ENCODE measurements at regions not wholly inside any gene's neighbourhood (a gene's known extent, or its start where the extent isn't known, plus 50 kb on each side); places are given as distances from the start of the nearest gene placed in this dataset.

- no peak overlapping the region for H3K4me3 ChIP-seq (ENCODE audit: low read length)
- no peak overlapping the region for H3K9ac ChIP-seq (ENCODE audit: low read length)
- no peaks in the 10 kb centered on the region for H3K36me3 ChIP-seq (ENCODE audit: control insufficient read depth, insufficient read depth, low read length)
- H3K4me1 ChIP-seq (ENCODE audit: control insufficient read depth, insufficient read depth, low read length): no peaks in the 10 kb centered on the region
- no peak overlapping the region for H3K27ac ChIP-seq (ENCODE audit: low read depth, low read length)
- peaks cover 2% of the 10 kb centered on the region for H3K27me3 ChIP-seq (ENCODE audit: control insufficient read depth, insufficient read depth, low read length)
Measured at GRCh38 chr11:134754521-134755198, 342.6 kb upstream of the B3GAT1 start.

- Histone ChIP-seq H3K27ac (ENCODE audit: low read depth, low read length) (no peak overlapping the region), H3K36me3 (ENCODE audit: control insufficient read depth, insufficient read depth, low read length) (no peaks in the 10 kb centered on the region), H3K9ac (ENCODE audit: low read length) (no peak overlapping the region), H3K4me3 (ENCODE audit: low read length) (no peak overlapping the region), H3K27me3 (ENCODE audit: control insufficient read depth, insufficient read depth, low read length) (peaks cover 2% of the 10 kb centered on the region), H3K4me1 (ENCODE audit: control insufficient read depth, insufficient read depth, low read length) (no peaks in the 10 kb centered on the region)
Measured at GRCh38 chr11:134753771-134754520, 341.9 kb upstream of the B3GAT1 start.

GRCh38 chr11:134752964-134753770 lies 341.1 kb upstream of the B3GAT1 start:
- H3K36me3 ChIP-seq (ENCODE audit: control insufficient read depth, insufficient read depth, low read length): no peaks in the 10 kb centered on the region
- H3K27me3 ChIP-seq (ENCODE audit: control insufficient read depth, insufficient read depth, low read length): peaks cover 2% of the 10 kb centered on the region
- H3K9ac ChIP-seq (ENCODE audit: low read length): no peak overlapping the region

GRCh38 chr11:134752526-134752925 lies 340.5 kb upstream of the B3GAT1 start:
- no peaks in the 10 kb centered on the region for H3K36me3 ChIP-seq (ENCODE audit: control insufficient read depth, insufficient read depth, low read length)
- H3K27ac ChIP-seq (ENCODE audit: low read depth, low read length): no peak overlapping the region
- no peak overlapping the region for H3K4me3 ChIP-seq (ENCODE audit: low read length)
- peaks cover 2% of the 10 kb centered on the region for H3K27me3 ChIP-seq (ENCODE audit: control insufficient read depth, insufficient read depth, low read length)
- no peaks in the 10 kb centered on the region for H3K4me1 ChIP-seq (ENCODE audit: control insufficient read depth, insufficient read depth, low read length)
- H3K9ac ChIP-seq (ENCODE audit: low read length): no peak overlapping the region

More at GRCh38 chr11:134752964-134753770, 341.1 kb upstream of the B3GAT1 start:
- Histone ChIP-seq H3K4me1 (ENCODE audit: control insufficient read depth, insufficient read depth, low read length) (no peaks in the 10 kb centered on the region), H3K4me3 (ENCODE audit: low read length) (no peak overlapping the region), H3K27ac (ENCODE audit: low read depth, low read length) (no peak overlapping the region)

- H3K4me1 ChIP-seq (ENCODE audit: control insufficient read depth, insufficient read depth, low read length): no peaks in the 10 kb centered on the region
- H3K27me3 ChIP-seq (ENCODE audit: control insufficient read depth, insufficient read depth, low read length): peaks cover 2% of the 10 kb centered on the region
- H3K36me3 ChIP-seq (ENCODE audit: control insufficient read depth, insufficient read depth, low read length): no peaks in the 10 kb centered on the region
- H3K4me3 ChIP-seq (ENCODE audit: low read length): no peak overlapping the region
- H3K27ac ChIP-seq (ENCODE audit: low read depth, low read length): no peak overlapping the region
- no peak overlapping the region for H3K9ac ChIP-seq (ENCODE audit: low read length)
Measured at GRCh38 chr11:134751766-134752165, 339.7 kb upstream of the B3GAT1 start.

DNA sequence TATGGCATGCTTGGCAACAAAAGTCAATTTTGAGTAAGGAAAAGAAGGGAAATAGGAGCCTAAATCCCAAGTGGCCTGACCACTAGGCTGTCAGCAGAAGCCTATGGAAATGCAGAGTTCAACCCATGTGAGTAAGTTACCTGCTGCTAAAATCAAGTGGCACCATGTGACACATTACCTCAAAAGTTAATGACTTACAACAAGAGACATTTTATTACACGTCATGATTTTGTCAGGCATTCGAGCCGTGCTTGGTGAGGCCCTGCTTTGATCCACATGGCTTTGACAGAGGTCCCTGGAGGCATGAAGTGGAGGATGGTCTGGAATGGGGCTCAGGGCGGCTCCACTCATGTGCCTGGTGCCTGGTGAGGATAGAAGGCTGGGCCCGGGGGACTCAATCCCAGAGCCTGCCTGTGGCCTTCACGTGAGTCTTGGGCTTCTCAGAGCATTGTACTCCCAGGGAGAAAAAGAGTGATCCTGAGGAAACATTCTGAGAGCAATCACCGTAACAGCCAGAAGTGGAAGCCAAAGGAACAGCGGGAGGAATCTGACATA lies 339.1 kb upstream of the B3GAT1 start:
- H3K4me3 ChIP-seq (ENCODE audit: low read length): no peak overlapping the region
- no peak overlapping the region for H3K27ac ChIP-seq (ENCODE audit: low read depth, low read length)
- H3K4me1 ChIP-seq (ENCODE audit: control insufficient read depth, insufficient read depth, low read length): no peaks in the 10 kb centered on the region
- H3K9ac ChIP-seq (ENCODE audit: low read length): no peak overlapping the region
- no peaks in the 10 kb centered on the region for H3K36me3 ChIP-seq (ENCODE audit: control insufficient read depth, insufficient read depth, low read length)
- peaks cover 2% of the 10 kb centered on the region for H3K27me3 ChIP-seq (ENCODE audit: control insufficient read depth, insufficient read depth, low read length)

DNA sequence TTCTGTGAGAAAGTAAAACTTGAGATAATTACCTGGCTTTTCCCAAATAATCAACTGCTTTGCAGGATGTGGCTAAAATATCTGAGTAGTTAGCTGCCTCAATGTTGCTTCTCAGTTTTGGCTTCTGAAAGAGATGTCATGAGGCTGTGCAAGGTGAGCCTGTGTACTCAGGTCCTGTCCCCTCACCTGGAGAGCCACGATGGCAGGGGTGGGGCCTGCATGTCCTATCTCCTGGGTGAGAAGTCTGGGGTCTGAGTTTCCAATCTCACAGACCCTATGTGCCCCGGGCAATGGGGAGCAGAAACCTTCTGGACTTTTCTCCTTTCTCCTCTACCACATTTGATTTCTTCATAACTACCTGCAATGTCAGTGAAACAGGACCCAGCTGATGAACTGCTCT lies 338.6 kb upstream of the B3GAT1 start:
- no peaks in the 10 kb centered on the region for H3K4me1 ChIP-seq (ENCODE audit: control insufficient read depth, insufficient read depth, low read length)
- no peaks in the 10 kb centered on the region for H3K36me3 ChIP-seq (ENCODE audit: control insufficient read depth, insufficient read depth, low read length)
- H3K27me3 ChIP-seq (ENCODE audit: control insufficient read depth, insufficient read depth, low read length): peaks cover 2% of the 10 kb centered on the region
- H3K9ac ChIP-seq (ENCODE audit: low read length): no peak overlapping the region
- no peak overlapping the region for H3K4me3 ChIP-seq (ENCODE audit: low read length)
- no peak overlapping the region for H3K27ac ChIP-seq (ENCODE audit: low read depth, low read length)

- Histone ChIP-seq H3K9ac (ENCODE audit: low read length) (no peak overlapping the region), H3K4me1 (ENCODE audit: control insufficient read depth, insufficient read depth, low read length) (no peaks in the 10 kb centered on the region), H3K4me3 (ENCODE audit: low read length) (no peak overlapping the region), H3K27ac (ENCODE audit: low read depth, low read length) (no peak overlapping the region), H3K27me3 (ENCODE audit: control insufficient read depth, insufficient read depth, low read length) (no peaks in the 10 kb centered on the region), H3K36me3 (ENCODE audit: control insufficient read depth, insufficient read depth, low read length) (no peaks in the 10 kb centered on the region)
Measured at GRCh38 chr11:134749040-134749839, 337.2 kb upstream of the B3GAT1 start.

DNA sequence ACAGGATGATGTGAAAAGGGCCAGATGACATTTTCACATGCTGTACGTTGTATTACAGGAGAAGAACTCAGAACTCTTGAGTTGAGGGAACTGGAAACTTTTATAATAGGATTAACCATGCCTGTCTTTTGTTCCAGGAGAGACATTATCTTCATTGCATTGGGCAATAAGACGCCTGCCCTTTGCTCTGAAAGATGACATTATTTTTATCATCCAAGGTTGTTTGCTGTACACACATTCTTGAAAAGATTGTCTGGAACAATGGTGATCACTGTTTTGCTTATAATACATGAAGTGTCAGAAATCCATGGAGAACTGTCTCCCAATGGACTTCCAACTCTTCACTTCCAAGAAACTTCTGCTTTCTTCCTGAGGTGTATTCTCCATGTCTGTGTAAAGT lies 334.6 kb upstream of the B3GAT1 start:
- Histone ChIP-seq H3K27me3 (ENCODE audit: control insufficient read depth, insufficient read depth, low read length) (no peaks in the 10 kb centered on the region), H3K4me1 (ENCODE audit: control insufficient read depth, insufficient read depth, low read length) (no peaks in the 10 kb centered on the region), H3K36me3 (ENCODE audit: control insufficient read depth, insufficient read depth, low read length) (no peaks in the 10 kb centered on the region), H3K27ac (ENCODE audit: low read depth, low read length) (no peak overlapping the region), H3K4me3 (ENCODE audit: low read length) (no peak overlapping the region), H3K9ac (ENCODE audit: low read length) (no peak overlapping the region)

GRCh38 chr11:134745456-134745855 lies 333.4 kb upstream of the B3GAT1 start:
- Histone ChIP-seq H3K36me3 (ENCODE audit: control insufficient read depth, insufficient read depth, low read length) (no peaks in the 10 kb centered on the region), H3K27me3 (ENCODE audit: control insufficient read depth, insufficient read depth, low read length) (no peaks in the 10 kb centered on the region), H3K9ac (ENCODE audit: low read length) (no peak overlapping the region), H3K4me3 (ENCODE audit: low read length) (no peak overlapping the region), H3K4me1 (ENCODE audit: control insufficient read depth, insufficient read depth, low read length) (no peaks in the 10 kb centered on the region), H3K27ac (ENCODE audit: low read depth, low read length) (no peak overlapping the region)

- H3K36me3 ChIP-seq (ENCODE audit: control insufficient read depth, insufficient read depth, low read length): no peaks in the 10 kb centered on the region
- no peak overlapping the region for H3K9ac ChIP-seq (ENCODE audit: low read length)
- no peaks in the 10 kb centered on the region for H3K27me3 ChIP-seq (ENCODE audit: control insufficient read depth, insufficient read depth, low read length)
- H3K4me3 ChIP-seq (ENCODE audit: low read length): no peak overlapping the region
- no peak overlapping the region for H3K27ac ChIP-seq (ENCODE audit: low read depth, low read length)
- H3K4me1 ChIP-seq (ENCODE audit: control insufficient read depth, insufficient read depth, low read length): no peaks in the 10 kb centered on the region
Measured at GRCh38 chr11:134743820-134744195, 331.8 kb upstream of the B3GAT1 start.
